SK-MEL-5 (cell line): ENCODE measurements at regions not wholly inside any gene's neighbourhood (a gene's known extent, or its start where the extent isn't known, plus 50 kb on each side); places are given as distances from the start of the nearest gene placed in this dataset.
A peak's percentile ranks its signal among the peaks of the same experiment; 100 is the strongest.
"Not testable (repeated sequence)": the region's sequence is repeated elsewhere in the genome, so short reads cannot be mapped to it uniquely, and the experiment has no call there.

Experiments
- DNase-seq: peaks from one replicate; pipeline ENCODE4 v3.0.0-alpha.2; 2016; ENCODE audit warnings: low read depth, low spot score
- in situ Hi-C: cut with HindIII; loops from 2 replicates; pipeline ENCODE4 v1.10.0; 2016; ENCODE audit warnings: low sequenced_read_pairs, high pct_unique_total_duplicates, low pct_unique_long_range_greater_than_20kb

DNA sequence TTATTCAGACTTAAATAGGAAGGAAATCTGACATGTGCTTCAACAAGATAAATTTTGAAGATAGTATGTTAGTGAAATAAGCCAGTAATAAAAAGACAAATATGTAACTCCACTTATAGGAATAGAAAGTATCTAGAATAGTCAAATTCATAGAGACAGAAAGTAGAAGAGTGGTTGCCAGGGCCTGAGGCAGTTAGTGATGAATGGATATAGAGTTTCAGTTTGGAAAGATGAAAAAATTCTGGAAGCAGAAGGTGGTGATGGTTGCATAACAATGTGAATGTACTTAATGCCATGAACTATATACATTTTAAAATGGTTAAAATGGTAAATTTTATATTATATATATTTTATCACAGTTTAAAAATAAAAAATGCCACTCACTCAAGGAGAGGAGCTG, 54.3 kb downstream of the HAND2 start:
- no peak for DNase-seq
- in situ Hi-C loops: no loop called here

GRCh38 chr4:173469622-173470021, 60.4 kb downstream of the HAND2 start:
- DNase-seq: no peak
- in situ Hi-C loops: no loop called here

GRCh38 chr4:173468314-173468713, 61.7 kb downstream of the HAND2 start:
- in situ Hi-C loops: no loop called here
- DNase-seq: no peak

DNA sequence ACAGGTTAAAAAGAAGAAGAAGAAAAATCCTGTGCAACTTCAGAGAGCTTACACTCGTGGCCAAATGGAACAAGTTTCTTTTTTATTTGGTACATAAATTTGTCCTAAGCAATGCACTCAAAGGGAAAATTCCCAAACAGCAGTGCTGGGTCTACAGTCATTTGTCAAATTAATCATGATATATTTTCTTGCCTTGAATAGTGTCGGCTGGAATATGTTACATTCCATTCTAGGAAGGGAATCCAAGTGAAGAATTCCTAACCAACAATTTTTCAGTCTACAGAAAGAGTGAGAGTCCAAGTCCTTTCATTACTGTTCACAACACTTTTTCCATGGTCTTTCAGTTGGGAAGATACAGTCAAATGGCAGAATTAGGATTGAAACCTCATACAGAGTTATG, 63.9 kb downstream of the HAND2 start:
- DNase-seq: no peak
- in situ Hi-C loops: no loop called here

DNA sequence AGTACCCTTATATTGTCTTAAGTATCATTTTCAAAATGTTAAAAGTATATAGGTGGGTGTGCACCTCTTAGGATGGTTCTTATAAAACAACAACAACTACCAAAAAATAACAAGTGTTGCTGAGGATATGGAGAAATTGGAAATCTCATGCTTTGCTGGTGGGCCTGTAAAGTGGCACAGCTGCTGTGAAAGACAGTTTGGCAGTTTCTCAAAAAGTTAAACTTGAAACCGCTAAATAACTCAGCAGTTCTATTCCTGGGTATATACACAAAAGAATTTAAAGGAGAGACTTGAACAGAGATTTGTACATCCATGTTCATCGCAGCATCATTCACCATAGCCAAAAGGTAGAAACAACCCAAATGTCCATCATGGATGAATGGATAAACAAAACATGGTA, 65.5 kb downstream of the HAND2 start:
- no peak for DNase-seq
- in situ Hi-C loops: no loop called here

GRCh38 chr4:173463816-173464215, 64.9 kb upstream of the SCRG1 start:
- in situ Hi-C loops: no loop called here
- DNase-seq: no peak

DNA sequence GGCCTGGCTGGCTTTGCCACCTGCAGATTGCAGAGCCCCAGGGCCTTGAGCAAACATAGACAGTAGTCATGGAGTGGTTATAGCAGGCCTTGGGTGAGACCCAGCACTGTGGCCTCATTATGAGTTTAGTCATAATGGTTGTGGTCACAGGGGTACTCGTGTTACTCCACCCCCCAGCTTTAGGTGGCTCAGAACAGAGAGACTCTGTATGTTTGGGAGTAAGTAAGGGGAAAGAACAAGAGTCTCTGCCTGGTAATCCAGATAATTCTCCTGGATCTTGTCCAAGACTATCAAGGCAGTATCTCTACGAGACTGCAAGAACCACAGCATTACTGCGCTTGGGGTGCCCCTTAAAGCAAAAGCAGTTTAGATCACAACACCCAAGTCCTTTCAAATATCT, 62.3 kb upstream of the SCRG1 start:
- DNase-seq: peak; percentile 68
- in situ Hi-C loops: no loop called here

DNA sequence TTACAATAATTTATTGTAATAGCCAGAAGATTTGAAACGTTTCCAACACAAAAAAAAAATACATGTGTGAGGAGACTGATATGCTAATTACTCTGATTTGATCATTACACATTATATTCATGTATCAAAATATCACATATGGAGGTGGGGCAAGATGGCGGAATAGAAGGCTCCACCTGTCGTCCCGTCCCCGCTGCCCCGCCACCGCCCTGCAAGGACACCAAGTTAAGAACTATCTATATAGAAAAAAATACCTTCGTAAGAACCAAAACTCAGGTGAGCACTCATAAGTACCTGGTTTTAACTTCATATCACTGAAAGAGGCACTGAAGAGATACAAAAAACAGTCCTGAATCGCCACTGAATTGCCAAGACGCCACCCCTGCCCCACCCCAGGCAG, 60.9 kb upstream of the SCRG1 start:
- in situ Hi-C loops: no loop called here
- DNase-seq: no peak

DNA sequence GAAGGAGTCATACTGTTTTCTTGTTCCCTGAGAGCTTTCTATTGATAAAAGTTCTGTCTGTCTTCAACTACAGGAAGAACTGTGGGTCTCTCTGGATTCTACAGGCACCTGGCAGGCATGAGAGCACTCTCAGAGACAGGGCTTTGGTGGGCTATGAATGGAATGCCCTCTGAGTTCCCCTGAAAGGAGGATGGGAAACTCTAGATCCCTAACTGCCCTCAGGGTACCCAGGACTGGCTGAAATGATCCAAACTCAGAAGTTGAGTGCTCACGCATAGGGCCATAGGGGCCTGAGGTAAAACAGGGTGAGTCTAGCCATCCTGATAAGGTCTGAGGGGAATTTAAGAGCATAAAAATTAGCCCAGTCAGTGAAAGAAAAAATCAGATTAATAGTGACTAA, 59.0 kb upstream of the SCRG1 start:
- DNase-seq: no peak
- in situ Hi-C loops: no loop called here

DNA sequence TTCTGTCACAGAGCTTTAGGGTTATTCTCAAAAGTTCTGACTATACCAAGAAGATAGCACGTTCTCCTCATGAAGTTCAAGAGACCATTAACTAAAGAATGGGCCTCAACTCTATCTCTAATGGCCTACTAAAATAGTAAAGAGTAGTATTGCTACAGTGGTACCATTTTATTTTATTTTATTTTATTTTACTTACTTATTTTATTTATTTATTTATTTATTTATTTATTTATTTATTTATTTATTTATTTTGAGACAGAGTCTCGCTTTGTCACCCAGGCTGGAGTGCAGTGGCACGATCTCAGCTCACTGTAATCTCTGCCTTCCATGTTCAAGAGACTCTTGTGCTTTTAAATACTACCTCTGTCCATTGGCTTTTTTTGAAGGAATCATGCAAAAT, 52.5 kb upstream of the SCRG1 start:
- DNase-seq, in situ Hi-C loops: not testable (repeated sequence)

- in situ Hi-C loops: no loop called here
- DNase-seq: no peak
Observed at GRCh38 chr4:173450281-173450680, 51.4 kb upstream of the SCRG1 start.

- in situ Hi-C loops: no loop called here
- no peak for DNase-seq
Observed at GRCh38 chr4:173449380-173449717, 50.4 kb upstream of the SCRG1 start.

DNA sequence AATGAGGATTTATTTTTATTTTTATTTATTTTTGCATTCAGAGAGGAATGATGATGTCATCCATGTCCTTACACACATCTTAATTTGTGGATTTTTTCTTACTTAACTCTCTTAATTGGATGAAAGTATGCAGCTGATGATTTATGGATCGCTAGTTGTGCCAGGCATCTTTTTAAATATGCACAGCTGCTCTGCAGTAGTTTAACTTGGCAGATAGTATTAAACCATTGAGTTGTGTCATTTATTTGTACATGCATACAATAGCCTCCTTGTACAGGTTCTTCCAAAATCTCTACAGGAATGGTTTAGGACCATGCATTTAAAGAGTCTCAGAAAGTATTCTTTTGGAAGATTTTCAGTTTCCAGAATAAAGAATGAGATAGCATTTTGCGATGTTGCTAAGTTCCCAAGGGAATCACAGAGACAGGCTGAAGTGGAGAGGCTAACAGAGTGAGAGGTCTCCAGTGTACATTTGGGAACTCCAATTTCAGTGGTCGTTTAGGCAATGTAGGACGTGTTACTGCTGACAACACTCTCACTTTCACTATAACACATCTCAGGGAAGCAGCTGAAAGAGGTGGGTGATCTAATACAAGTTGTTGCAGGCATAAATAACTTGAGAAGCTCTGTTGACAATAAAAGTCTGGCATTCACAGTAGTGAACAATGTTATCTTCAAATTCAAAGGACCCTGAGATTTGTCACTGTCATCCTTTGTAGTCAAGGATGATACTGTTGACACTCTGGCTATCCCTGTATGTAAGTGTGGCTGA, 49.9 kb upstream of the SCRG1 start:
- no peak for DNase-seq
- in situ Hi-C loops: no loop called here
